22Rv1 (cell line): ENCODE measurements at regions not wholly inside any gene's neighbourhood (a gene's known extent, or its start where the extent isn't known, plus 50 kb on each side); places are given as distances from the start of the nearest gene placed in this dataset.

ENCODE experiments used
- H3K27ac ChIP-seq: fragments of 450-650 bp; 2 replicates; pipeline ENCODE4 v1.5.1; 2017
- ZFX ChIP-seq: fragments of 450-650 bp; IDR thresholded peaks from 2 replicates; pipeline ENCODE4 v1.6.1; 2017; ENCODE audit warnings: antibody characterized with exemption, borderline replicate concordance
- TF ChIP-seq, protein P1 (sequence below): fragments of 450-650 bp; IDR thresholded peaks from 2 replicates; pipeline ENCODE4 v1.5.1; 2017; ENCODE audit warnings: mild to moderate bottlenecking

DNA sequence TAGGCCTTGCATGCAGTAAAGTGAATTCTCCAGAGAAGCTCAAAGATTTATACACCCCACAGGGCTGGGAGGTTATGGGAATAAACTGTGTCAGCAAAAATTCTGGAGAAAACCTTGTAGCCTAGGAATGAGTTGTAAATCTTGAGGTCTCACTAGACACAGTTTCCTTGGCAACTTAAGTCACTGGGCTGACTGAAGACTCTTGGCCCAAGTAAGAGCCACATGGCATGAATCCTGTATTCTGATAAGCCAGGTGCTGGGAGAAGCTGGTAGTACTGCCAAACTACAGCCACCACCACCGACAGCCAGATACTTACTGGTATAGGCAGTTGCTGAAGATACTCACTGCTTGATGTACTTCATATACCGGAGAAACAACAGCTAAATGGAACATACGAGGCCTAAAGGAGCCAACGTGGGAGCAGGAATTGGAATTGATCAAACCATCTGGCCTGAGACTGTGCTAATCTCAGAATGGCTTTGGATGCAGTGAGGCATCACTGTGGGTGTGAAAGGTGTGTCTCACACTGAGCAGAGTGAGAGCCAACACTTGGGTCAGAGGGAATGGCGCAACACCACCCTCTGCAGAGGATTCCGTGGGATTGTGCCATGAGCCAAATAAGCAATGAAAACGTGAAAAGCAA, 102.8 kb upstream of the TMCC3 start:
- H3K27ac ChIP-seq, result no peak overlapping the region
- no peak for TF ChIP-seq ZFX
- TF ChIP-seq, protein P1, sequence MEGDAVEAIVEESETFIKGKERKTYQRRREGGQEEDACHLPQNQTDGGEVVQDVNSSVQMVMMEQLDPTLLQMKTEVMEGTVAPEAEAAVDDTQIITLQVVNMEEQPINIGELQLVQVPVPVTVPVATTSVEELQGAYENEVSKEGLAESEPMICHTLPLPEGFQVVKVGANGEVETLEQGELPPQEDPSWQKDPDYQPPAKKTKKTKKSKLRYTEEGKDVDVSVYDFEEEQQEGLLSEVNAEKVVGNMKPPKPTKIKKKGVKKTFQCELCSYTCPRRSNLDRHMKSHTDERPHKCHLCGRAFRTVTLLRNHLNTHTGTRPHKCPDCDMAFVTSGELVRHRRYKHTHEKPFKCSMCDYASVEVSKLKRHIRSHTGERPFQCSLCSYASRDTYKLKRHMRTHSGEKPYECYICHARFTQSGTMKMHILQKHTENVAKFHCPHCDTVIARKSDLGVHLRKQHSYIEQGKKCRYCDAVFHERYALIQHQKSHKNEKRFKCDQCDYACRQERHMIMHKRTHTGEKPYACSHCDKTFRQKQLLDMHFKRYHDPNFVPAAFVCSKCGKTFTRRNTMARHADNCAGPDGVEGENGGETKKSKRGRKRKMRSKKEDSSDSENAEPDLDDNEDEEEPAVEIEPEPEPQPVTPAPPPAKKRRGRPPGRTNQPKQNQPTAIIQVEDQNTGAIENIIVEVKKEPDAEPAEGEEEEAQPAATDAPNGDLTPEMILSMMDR, result no peak; the same call in 1 of the 2 replicates

DNA sequence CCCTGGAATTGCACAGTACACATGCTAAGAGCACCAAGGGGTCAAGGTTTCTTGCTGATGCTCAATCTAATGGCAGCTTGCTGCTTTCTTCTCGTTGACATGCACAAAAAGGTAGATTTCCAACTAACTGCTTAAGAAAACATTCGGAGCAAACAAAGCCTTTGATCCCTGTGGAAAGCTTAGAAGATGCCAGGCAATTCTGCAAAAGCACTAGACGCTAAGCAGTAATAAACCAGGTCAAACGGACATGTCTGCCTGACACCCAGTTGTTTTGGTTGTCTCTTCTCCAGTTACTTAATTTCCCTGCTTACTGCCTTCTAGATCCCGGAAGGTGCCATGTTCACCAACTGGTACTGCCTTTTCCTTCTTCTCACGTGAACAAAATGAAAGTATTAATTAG, 100.5 kb upstream of the TMCC3 start:
- TF ChIP-seq, protein P1, result no peak
- no peak for TF ChIP-seq ZFX
- H3K27ac ChIP-seq, result no peak overlapping the region

- no peak for TF ChIP-seq ZFX
- TF ChIP-seq, protein P1, result no peak
- no peak overlapping the region for H3K27ac ChIP-seq
Measured at GRCh38 chr12:94749890-94750289, 99.5 kb upstream of the TMCC3 start.

DNA sequence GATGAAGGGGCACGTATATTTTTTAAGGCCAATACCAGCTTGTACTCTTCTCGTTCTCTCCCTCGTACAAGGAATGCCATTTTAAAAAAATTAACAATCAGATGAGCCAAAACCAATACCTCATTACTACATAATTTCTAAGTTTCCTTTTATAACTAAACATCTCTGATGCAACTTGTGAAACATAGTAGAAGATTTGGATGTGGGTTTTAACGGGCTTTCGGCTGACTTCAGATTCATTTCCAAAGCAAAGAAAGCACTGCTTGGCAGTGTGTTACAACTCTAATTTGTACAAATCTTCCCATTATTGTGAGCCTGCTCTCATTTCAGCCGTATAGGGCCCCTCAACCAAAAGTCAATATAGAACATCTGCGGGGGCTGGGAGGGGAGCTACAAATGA, 99.1 kb upstream of the TMCC3 start:
- TF ChIP-seq ZFX, result no peak
- TF ChIP-seq, protein P1, result no peak
- H3K27ac ChIP-seq, result no peak overlapping the region

DNA sequence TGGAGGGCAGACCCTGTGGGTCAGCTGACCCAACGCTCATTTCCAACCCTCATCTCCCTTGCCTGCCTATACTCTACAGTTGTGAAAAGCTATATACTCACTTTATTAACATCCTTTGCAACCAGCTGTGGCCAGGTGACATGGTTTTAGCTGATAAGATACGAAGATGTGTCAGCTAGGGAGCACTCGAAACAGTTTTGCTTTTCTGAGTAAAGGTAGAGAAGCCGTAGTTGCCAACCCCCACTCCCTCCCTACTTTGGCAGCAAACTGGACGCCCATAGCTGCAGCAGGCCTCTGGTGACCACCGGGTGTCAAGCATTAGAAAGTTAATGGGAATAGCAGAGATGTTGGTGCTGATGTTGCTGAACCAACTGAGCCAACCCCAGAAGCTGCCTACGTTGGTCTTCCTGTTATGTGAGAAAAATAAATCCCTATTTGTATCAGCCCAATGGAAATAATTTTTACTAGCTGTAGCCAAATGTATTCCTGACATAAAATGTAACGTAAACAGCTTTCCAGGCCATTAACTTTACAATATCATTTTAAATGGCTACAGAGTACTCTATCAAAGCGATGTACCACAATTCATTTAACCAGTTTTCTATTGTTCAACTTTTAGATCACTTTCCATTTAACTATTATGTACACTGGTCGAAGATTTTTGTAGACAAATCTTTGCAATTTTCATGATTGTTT, 98.5 kb upstream of the TMCC3 start:
- no peak for TF ChIP-seq ZFX
- TF ChIP-seq, protein P1, result no peak
- H3K27ac ChIP-seq, result no peak overlapping the region

GRCh38 chr12:94745562-94745961, 95.2 kb upstream of the TMCC3 start:
- no peak for TF ChIP-seq ZFX
- TF ChIP-seq, protein P1, result no peak

DNA sequence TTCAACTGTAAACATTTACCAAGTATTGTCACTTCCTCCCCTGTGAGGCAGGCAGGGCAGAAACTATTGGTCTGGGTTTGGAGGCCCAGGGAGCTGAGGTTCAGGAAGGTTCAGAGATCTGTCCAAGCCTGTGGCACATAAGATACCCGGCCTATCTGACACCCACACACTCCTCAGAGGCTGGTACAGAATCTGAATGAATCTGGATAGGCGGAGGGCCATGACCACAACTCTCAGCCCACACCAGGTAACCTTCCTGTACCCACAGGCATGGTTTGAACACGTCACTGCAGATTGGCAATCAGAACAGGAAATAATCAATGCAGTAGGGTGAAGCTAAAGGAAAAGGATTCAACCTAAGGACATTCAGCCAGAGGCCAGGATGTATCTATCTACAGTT, 92.8 kb upstream of the TMCC3 start:
- TF ChIP-seq ZFX, result no peak
- H3K27ac ChIP-seq, result no peak overlapping the region

More at GRCh38 chr12:94745562-94745961, 95.2 kb upstream of the TMCC3 start:
- H3K27ac ChIP-seq, result no peak overlapping the region
